Sigmoid colon (tissue), 6 donors: ENCODE measurements at regions not wholly inside any gene's neighbourhood (a gene's known extent, or its start where the extent isn't known, plus 50 kb on each side); places are given as distances from the start of the nearest gene placed in this dataset.

Experiments
- DNase-seq: peaks from one replicate; pipeline ENCODE4 v3.0.0-alpha.2; 2019
- H3K27ac ChIP-seq, 4 donors: fragments of 200-600 bp; sonication (generic); one replicate each; pipeline ENCODE4 v1.5.1; 2016 to 2019; ENCODE audit warnings: mild to moderate bottlenecking in 1 of 4
- H3K27me3 ChIP-seq, 3 donors: fragments of 200-600 bp; sonication (generic); one replicate each; pipeline ENCODE4 v1.5.1; 2019; ENCODE audit warnings: mild to moderate bottlenecking in 1 of 3
- H3K36me3 ChIP-seq, 4 donors: fragments of 200-600 bp; sonication (generic); one replicate each; pipeline ENCODE4 v1.5.1; 2016 to 2019
- H3K4me1 ChIP-seq, 4 donors: fragments of 200-600 bp; sonication (generic); one replicate each; pipeline ENCODE4 v1.5.1; 2017 to 2019
- H3K4me3 ChIP-seq, 4 donors: fragments of 200-600 bp; sonication (generic); one replicate each; pipeline ENCODE4 v1.5.1; 2017 to 2019; ENCODE audit warnings: mild to moderate bottlenecking in 2 of 4, moderate library complexity in 1 of 4
- H3K9me3 ChIP-seq, 4 donors: fragments of 200-600 bp in 3 of 4; sonication (generic) in 3 of 4; one replicate each; pipeline versions ENCODE4 v1.5.1 to v1.6.1; 2013 to 2019
- CTCF ChIP-seq, 4 experiments: fragments of 450-650 bp in 3 of 4; fragments of 200-600 bp in 1 of 4; IDR thresholded peaks; one replicate each; pipeline ENCODE4 v1.5.1; 2016 to 2019; ENCODE audit warnings: antibody characterized with exemption in 4 of 4, mild to moderate bottlenecking in 3 of 4, moderate library complexity in 2 of 4
- EP300 ChIP-seq, 4 donors: sonication (generic); formaldehyde crosslinking; IDR thresholded peaks; one replicate each; pipeline ENCODE4 v1.6.1; 2017; ENCODE audit warnings: antibody characterized with exemption in 4 of 4
- POLR2A ChIP-seq, 2 donors: fragments of 450-650 bp; IDR thresholded peaks; one replicate each; pipeline ENCODE4 v1.6.1; 2016; ENCODE audit warnings: antibody characterized with exemption in 2 of 2, mild to moderate bottlenecking in 2 of 2, moderate library complexity in 2 of 2
- POLR2AphosphoS5 ChIP-seq, 4 donors: sonication (generic); formaldehyde crosslinking; IDR thresholded peaks; one replicate each; pipeline ENCODE4 v1.6.1; 2017; ENCODE audit warnings: antibody characterized with exemption in 4 of 4
- WGBS, 2 donors: extraction: QIAGEN DNeasy Blood & Tissue Kit; methylation state at CpG; one replicate each; pipeline ENCODE4 v1.1.7; 2013; 5-methylcytosine and 5-hydroxymethylcytosine counted together
- intact Hi-C: fragments of 100-400 bp; cut with DNase I; formaldehyde crosslinking; loops from one replicate; pipeline ENCODE4 v1.15.1; 2023
- donor health status: healthy with polysubstance abuse.
- donor health status: healthy.

GRCh38 chr3:18234717-18235335 is 190.3 kb downstream of the SATB1 start:
- H3K9me3 ChIP-seq, result no peaks in the 10 kb centered on the region
- 70 to 74% methylated on average over 4 of the region's 4 CpGs for WGBS, 2 donors
- intact Hi-C loops, result no loop called here
- H3K4me3 ChIP-seq, result no peak overlapping the region
- peaks cover 0 to 9% (median 4%) of the 10 kb centered on the region in 4 donors for H3K4me1 ChIP-seq
- no peak for DNase-seq
- TF ChIP-seq CTCF (IDR thresholded peaks at IDR 0.05) (no peak), POLR2AphosphoS5 (IDR thresholded peaks at IDR 0.05) (no peak), POLR2A (IDR thresholded peaks at IDR 0.05) (no peak), EP300 (IDR thresholded peaks at IDR 0.05) (no peak)
- H3K27me3 ChIP-seq, result no peaks in the 10 kb centered on the region
- H3K36me3 ChIP-seq, result no peaks in the 10 kb centered on the region
- H3K27ac ChIP-seq, result no peak overlapping the region

GRCh38 chr3:18233987-18234716 is 191.0 kb downstream of the SATB1 start:
- Histone ChIP-seq H3K27ac (no peak overlapping the region), H3K36me3 (no peaks in the 10 kb centered on the region), H3K4me1 (peaks cover 0 to 9% (median 4%) of the 10 kb centered on the region in 4 donors), H3K27me3 (no peaks in the 10 kb centered on the region), H3K4me3 (no peak overlapping the region), H3K9me3 (no peaks in the 10 kb centered on the region)
- intact Hi-C loops, result no loop called here
- WGBS, 2 donors, result 65 to 75% methylated on average over 10 of the region's 10 CpGs
- TF ChIP-seq POLR2A (IDR thresholded peaks at IDR 0.05) (no peak), CTCF (IDR thresholded peaks at IDR 0.05) (no peak), EP300 (IDR thresholded peaks at IDR 0.05) (no peak), POLR2AphosphoS5 (IDR thresholded peaks at IDR 0.05) (no peak)
- DNase-seq, result no peak

GRCh38 chr3:18232317-18232716 is 192.8 kb downstream of the SATB1 start:
- intact Hi-C loops, result no loop called here
- Histone ChIP-seq H3K4me1 (peaks cover 0 to 9% (median 4%) of the 10 kb centered on the region in 4 donors), H3K9me3 (no peaks in the 10 kb centered on the region), H3K36me3 (no peaks in the 10 kb centered on the region), H3K4me3 (no peak overlapping the region), H3K27me3 (no peaks in the 10 kb centered on the region), H3K27ac (no peak overlapping the region)
- no peak for DNase-seq
- TF ChIP-seq POLR2A (IDR thresholded peaks at IDR 0.05) (no peak), POLR2AphosphoS5 (IDR thresholded peaks at IDR 0.05) (no peak), CTCF (IDR thresholded peaks at IDR 0.05) (no peak), EP300 (IDR thresholded peaks at IDR 0.05) (no peak)
- WGBS, 2 donors, result 54 to 69% methylated on average over 3 of the region's 3 CpGs

GRCh38 chr3:18228060-18228459 is 197.1 kb downstream of the SATB1 start:
- H3K27ac ChIP-seq, result no peak overlapping the region
- H3K36me3 ChIP-seq, result no peaks in the 10 kb centered on the region
- H3K9me3 ChIP-seq, result no peaks in the 10 kb centered on the region
- TF ChIP-seq CTCF (IDR thresholded peaks at IDR 0.05), result no peak
- WGBS, 2 donors, result 53 to 75% methylated on average over 1 of the region's 1 CpG
- H3K4me1 ChIP-seq, result no peaks in the 10 kb centered on the region
- no peaks in the 10 kb centered on the region for H3K27me3 ChIP-seq
- intact Hi-C loops, result no loop called here
- no peak for DNase-seq
- no peak overlapping the region for H3K4me3 ChIP-seq
